Neural cell (in vitro differentiated cells): ENCODE measurements at regions not wholly inside any gene's neighbourhood (a gene's known extent, or its start where the extent isn't known, plus 50 kb on each side); places are given as distances from the start of the nearest gene placed in this dataset.

ENCODE experiments used
- CTCF ChIP-seq: fragments of 450-650 bp; IDR thresholded peaks from 2 replicates; pipeline ENCODE4 v1.5.1; 2014; ENCODE audit warnings: antibody characterized with exemption, mild to moderate bottlenecking, moderate library complexity; ENCODE audit not compliant: poor library complexity, severe bottlenecking
- EP300 ChIP-seq: fragments of 450-650 bp; conservative IDR thresholded peaks from 2 replicates; pipeline ENCODE4 v1.6.1; 2014; ENCODE audit warnings: antibody characterized with exemption, mild to moderate bottlenecking, moderate library complexity; ENCODE audit not compliant: poor library complexity, severe bottlenecking
- EZH2 ChIP-seq: fragments of 200-600, 300-800 bp; shearing (Covaris generic), sonication (generic); IDR thresholded peaks from 2 replicates; pipeline ENCODE4 v1.6.1; 2014; ENCODE audit warnings: antibody characterized with exemption, low read length, borderline replicate concordance, mild to moderate bottlenecking; ENCODE audit not compliant: insufficient read depth, poor library complexity, severe bottlenecking
- RAD21 ChIP-seq: fragments of 450-650 bp; conservative IDR thresholded peaks from 2 replicates; pipeline ENCODE4 v1.6.1; 2014; ENCODE audit warnings: antibody characterized with exemption, mild to moderate bottlenecking, moderate library complexity

GRCh38 chr18:40058811-40059570 lies 1896.0 kb upstream of the PIK3C3 start:
- no peak for TF ChIP-seq CTCF
- no peak for TF ChIP-seq EP300
- no peak for TF ChIP-seq EZH2
- no peak for TF ChIP-seq RAD21
